Astrocyte (in vitro differentiated cells and primary cell): ENCODE measurements at regions not wholly inside any gene's neighbourhood (a gene's known extent, or its start where the extent isn't known, plus 50 kb on each side); places are given as distances from the start of the nearest gene placed in this dataset.

Experiments
- EZH2 ChIP-seq: IDR thresholded peaks from 2 replicates; pipeline ENCODE4 v1.6.1; 2012; ENCODE audit warnings: mild to moderate bottlenecking, low read length, inconsistent platforms; ENCODE audit not compliant: insufficient read depth
- TF ChIP-seq, protein P1 (sequence below): IDR thresholded peaks from 2 replicates; pipeline ENCODE4 v1.5.1; 2011; ENCODE audit warnings: low read depth, mild to moderate bottlenecking, inconsistent platforms, low read length, moderate library complexity; ENCODE audit not compliant: insufficient read depth

DNA sequence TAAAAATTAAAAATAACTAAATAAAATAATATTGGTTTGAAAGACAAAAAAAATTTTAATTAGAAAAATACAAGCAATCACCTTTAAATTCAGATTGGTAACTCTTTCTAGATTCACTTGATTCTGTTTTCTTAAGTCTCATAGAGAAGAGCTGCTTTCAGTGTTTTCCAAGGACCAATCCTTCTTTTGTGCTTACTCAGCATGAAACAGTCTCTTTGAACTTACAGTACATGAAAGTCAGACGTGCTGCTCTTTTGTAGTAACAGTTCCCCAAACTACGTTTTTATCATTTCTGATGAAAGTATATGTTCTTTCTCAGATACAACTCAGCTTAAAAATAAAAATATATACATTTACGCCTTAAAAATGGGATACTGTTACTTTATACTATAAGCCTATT, 171.9 kb upstream of the CCDC54 start:
- TF ChIP-seq, protein P1, sequence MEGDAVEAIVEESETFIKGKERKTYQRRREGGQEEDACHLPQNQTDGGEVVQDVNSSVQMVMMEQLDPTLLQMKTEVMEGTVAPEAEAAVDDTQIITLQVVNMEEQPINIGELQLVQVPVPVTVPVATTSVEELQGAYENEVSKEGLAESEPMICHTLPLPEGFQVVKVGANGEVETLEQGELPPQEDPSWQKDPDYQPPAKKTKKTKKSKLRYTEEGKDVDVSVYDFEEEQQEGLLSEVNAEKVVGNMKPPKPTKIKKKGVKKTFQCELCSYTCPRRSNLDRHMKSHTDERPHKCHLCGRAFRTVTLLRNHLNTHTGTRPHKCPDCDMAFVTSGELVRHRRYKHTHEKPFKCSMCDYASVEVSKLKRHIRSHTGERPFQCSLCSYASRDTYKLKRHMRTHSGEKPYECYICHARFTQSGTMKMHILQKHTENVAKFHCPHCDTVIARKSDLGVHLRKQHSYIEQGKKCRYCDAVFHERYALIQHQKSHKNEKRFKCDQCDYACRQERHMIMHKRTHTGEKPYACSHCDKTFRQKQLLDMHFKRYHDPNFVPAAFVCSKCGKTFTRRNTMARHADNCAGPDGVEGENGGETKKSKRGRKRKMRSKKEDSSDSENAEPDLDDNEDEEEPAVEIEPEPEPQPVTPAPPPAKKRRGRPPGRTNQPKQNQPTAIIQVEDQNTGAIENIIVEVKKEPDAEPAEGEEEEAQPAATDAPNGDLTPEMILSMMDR: no peak
- no peak for TF ChIP-seq EZH2
